ENCODE measurements at regions not wholly inside any gene's neighbourhood (a gene's known extent, or its start where the extent isn't known, plus 50 kb on each side); places are given as distances from the start of the nearest gene placed in this dataset.

DNA sequence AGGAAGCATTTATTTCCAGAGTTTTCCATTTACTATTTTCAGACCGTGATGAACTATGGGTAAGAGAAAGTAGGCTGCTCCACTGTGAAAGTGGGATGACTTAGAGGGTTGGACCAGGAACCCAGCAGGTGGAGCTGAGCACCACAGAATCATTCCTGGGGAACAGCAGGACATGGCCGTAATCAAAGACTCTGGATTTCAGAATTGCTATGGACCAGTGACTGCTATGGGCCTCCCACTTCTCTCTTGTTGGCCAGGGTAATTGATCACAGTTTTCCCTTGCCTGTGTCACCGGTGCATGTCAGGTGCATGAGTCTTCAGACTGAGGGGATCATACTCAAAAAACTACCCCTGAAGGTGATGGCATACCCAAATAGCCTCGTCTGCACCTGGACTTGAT, 90.6 kb upstream of the GPC1 start:
- no peaks in the 10 kb centered on the region for H3K27me3 ChIP-seq (ENCODE audit: control insufficient read depth, insufficient read depth, low read length)
- H3K4me1 ChIP-seq (ENCODE audit: control insufficient read depth, insufficient read depth, low read length) = no peaks in the 10 kb centered on the region
- H3K4me3 ChIP-seq (ENCODE audit: low read length) = no peak overlapping the region
- H3K36me3 ChIP-seq (ENCODE audit: control insufficient read depth, insufficient read depth, low read length) = no peaks in the 10 kb centered on the region
- H3K9me3 ChIP-seq (ENCODE audit: control insufficient read depth, insufficient read depth, low read length) = no peaks in the 10 kb centered on the region; the same call in 1 of the 2 replicates
- no peak overlapping the region for H3K27ac ChIP-seq (ENCODE audit: low read length)
- DNase-seq (ENCODE audit: low read depth, low spot score) = no peak
- WGBS (ENCODE audit: insufficient coverage, insufficient read length) = no CpG with 5 or more reads among the region's 4 CpGs

DNA sequence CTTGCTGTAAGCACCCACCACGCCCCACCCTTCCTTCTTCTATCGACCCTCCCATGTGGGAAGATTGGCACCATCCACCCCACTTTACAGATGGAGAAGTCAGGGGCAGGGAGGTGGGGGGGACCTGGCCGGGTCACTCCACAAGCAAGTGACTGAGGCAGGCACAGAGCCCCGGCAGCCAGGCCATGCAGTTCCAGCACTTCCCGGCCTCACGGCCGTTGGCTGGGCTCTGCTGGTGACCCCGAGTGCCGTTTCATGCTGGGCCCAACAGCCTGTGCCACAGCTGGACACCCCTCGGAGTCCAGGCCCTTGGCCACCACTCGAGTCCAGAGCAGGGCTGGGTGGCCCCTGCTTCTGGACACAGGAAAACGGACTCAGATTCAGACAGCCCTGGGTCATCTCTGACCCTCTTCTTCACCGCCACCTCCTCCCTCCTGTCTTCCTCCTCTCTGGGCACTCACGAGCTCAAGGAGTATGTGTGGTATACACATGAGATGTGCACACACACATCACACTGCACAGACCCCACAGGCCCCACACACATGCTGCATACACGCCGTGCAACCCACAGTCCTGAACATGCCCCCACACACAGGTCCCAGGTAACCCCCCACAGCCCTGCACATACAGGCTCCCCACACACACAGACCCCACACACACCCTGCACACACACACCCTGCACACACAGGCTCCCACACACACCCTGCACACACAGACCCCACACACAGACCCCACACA, 89.3 kb upstream of the GPC1 start:
- Histone ChIP-seq H3K36me3 (ENCODE audit: control insufficient read depth, insufficient read depth, low read length) (no peaks in the 10 kb centered on the region), H3K27ac (ENCODE audit: low read length) (no peak overlapping the region), H3K27me3 (ENCODE audit: control insufficient read depth, insufficient read depth, low read length) (no peaks in the 10 kb centered on the region), H3K4me1 (ENCODE audit: control insufficient read depth, insufficient read depth, low read length) (no peaks in the 10 kb centered on the region), H3K4me3 (ENCODE audit: low read length) (no peak overlapping the region), H3K9me3 (ENCODE audit: control insufficient read depth, insufficient read depth, low read length) (no peaks in the 10 kb centered on the region; the same call in 1 of the 2 replicates)
- DNase-seq (ENCODE audit: low read depth, low spot score) = no peak
- WGBS (ENCODE audit: insufficient coverage, insufficient read length) = no CpG with 5 or more reads among the region's 16 CpGs

DNA sequence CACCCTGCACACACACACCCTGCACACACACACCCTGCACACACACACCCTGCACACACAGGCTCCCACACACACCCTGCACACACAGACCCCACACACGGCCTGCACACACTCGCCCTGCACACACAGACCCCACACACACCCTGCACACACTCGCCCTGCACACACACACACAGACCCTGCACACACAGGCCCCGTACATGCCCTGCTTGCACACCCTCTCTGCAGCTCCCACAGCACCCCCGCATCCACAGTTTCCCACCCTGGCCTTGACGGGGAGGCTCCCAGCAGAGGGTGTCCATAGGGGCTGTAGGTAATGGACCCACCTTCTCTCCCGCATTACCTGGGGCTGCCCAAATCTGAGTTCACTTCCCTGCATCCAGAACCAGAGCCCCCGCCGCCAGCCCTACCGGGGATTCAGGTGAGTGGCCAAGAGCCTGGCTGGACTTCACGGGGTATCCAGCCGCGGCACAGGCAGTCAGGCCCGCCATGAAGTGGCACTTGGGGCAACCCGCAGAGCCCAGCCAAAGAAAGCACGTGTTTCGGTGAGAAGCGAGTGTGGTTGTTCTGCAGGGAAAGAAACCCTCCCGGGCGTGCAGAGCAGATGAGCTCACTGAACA, 88.6 kb upstream of the GPC1 start:
- Histone ChIP-seq H3K27ac (ENCODE audit: low read length) (no peak overlapping the region), H3K9me3 (ENCODE audit: control insufficient read depth, insufficient read depth, low read length) (no peaks in the 10 kb centered on the region; the same call in 1 of the 2 replicates), H3K36me3 (ENCODE audit: control insufficient read depth, insufficient read depth, low read length) (no peaks in the 10 kb centered on the region), H3K27me3 (ENCODE audit: control insufficient read depth, insufficient read depth, low read length) (no peaks in the 10 kb centered on the region), H3K4me3 (ENCODE audit: low read length) (no peak overlapping the region), H3K4me1 (ENCODE audit: control insufficient read depth, insufficient read depth, low read length) (no peaks in the 10 kb centered on the region)
- no CpG with 5 or more reads among the region's 20 CpGs for WGBS (ENCODE audit: insufficient coverage, insufficient read length)
- no peak for DNase-seq (ENCODE audit: low read depth, low spot score)

DNA sequence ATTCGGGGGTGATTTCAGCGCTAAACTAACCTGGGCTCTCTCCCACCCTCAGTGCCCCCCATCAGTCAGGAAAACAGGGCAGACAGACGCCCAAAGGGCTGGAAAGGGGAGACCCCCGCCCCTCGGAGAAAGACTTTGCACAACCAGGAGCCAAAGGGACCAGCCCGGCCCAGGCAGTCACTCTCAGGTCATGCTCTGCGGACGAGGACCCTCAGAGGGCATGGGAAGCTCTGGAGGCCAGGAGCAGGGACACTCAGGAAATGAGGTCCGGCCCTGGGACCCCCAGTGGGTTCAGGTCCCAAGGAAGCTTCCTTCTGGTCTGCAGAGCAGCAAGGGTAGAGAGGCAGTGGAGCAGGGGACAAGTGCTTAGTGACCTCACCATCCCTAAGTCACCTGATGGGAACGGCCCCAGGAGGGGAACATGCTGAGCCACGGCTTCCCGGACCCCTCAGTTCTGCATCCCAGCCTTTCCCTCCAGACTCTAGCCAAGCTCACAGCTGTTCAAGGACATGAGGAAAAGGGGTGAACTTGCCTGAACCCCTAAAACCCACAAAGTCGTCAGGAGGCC, 88.0 kb upstream of the GPC1 start:
- WGBS (ENCODE audit: insufficient coverage, insufficient read length) = no CpG with 5 or more reads among the region's 13 CpGs

DNA sequence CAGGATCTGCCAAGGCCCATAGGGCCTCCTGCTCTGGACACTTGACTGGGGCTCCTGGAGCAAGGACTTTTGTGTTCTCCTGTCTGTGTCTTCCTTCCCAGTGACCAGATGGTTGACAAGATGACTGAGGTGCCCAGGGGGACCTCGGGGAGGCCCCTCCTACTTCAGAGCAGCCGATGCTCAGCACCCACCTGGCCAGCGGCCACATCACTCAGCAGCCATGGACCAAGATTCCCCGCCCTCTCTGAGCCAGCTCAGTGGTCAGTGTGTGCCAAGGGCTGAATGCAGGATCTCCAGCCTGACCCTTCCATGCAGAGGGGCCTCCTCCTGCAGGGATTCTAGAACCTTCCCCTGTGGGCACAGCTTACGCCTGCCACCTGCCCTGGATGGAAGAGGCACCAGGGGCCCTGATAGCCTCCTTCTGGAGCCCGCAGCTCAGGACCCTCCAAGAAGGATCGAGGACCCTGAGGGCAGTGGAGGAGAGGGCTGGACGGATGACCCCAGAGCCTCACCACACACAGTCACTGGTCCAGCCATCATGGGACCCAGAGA, 87.4 kb upstream of the GPC1 start:
- Histone ChIP-seq H3K36me3 (ENCODE audit: control insufficient read depth, insufficient read depth, low read length) (no peaks in the 10 kb centered on the region), H3K4me3 (ENCODE audit: low read length) (no peak overlapping the region), H3K27ac (ENCODE audit: low read length) (no peak overlapping the region), H3K27me3 (ENCODE audit: control insufficient read depth, insufficient read depth, low read length) (no peaks in the 10 kb centered on the region), H3K4me1 (ENCODE audit: control insufficient read depth, insufficient read depth, low read length) (no peaks in the 10 kb centered on the region; the same call in 1 of the 2 replicates), H3K9me3 (ENCODE audit: control insufficient read depth, insufficient read depth, low read length) (no peaks in the 10 kb centered on the region; the same call in 1 of the 2 replicates)
- no peak for DNase-seq (ENCODE audit: low read depth, low spot score)
- no CpG with 5 or more reads among the region's 8 CpGs for WGBS (ENCODE audit: insufficient coverage, insufficient read length)

More for the DNA sequence above, 88.0 kb upstream of the GPC1 start:
- no peaks in the 10 kb centered on the region for H3K36me3 ChIP-seq (ENCODE audit: control insufficient read depth, insufficient read depth, low read length)
- H3K9me3 ChIP-seq (ENCODE audit: control insufficient read depth, insufficient read depth, low read length) = no peaks in the 10 kb centered on the region; the same call in 1 of the 2 replicates
- H3K27ac ChIP-seq (ENCODE audit: low read length) = no peak overlapping the region
- DNase-seq (ENCODE audit: low read depth, low spot score) = no peak
- H3K4me3 ChIP-seq (ENCODE audit: low read length) = no peak overlapping the region
- no peaks in the 10 kb centered on the region for H3K27me3 ChIP-seq (ENCODE audit: control insufficient read depth, insufficient read depth, low read length)
- no peaks in the 10 kb centered on the region; the same call in 1 of the 2 replicates for H3K4me1 ChIP-seq (ENCODE audit: control insufficient read depth, insufficient read depth, low read length)

DNA sequence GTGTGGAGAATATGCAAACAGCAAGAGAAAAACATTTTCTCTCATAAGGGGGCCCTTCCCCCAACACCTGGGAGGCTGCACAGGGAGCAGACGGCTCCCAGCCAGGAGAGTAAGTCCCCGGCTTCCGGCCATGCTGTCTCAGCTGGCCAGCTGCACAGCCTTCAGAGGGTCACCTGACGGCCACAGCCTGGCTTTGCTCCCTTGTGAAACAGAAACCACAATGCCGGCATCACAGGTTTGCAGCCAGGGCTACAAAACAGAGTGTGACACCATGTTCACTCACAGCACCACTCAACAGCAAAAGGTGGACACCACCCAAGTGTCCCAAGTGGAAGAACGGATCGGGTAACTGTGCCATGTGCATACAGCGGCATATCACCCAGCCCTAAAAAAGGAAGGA, 86.9 kb upstream of the GPC1 start:
- DNase-seq (ENCODE audit: low read depth, low spot score) = no peak
- Histone ChIP-seq H3K27me3 (ENCODE audit: control insufficient read depth, insufficient read depth, low read length) (no peaks in the 10 kb centered on the region), H3K36me3 (ENCODE audit: control insufficient read depth, insufficient read depth, low read length) (no peaks in the 10 kb centered on the region), H3K4me3 (ENCODE audit: low read length) (no peak overlapping the region), H3K4me1 (ENCODE audit: control insufficient read depth, insufficient read depth, low read length) (no peaks in the 10 kb centered on the region; the same call in 1 of the 2 replicates), H3K9me3 (ENCODE audit: control insufficient read depth, insufficient read depth, low read length) (no peaks in the 10 kb centered on the region; the same call in 1 of the 2 replicates), H3K27ac (ENCODE audit: low read length) (no peak overlapping the region)
- WGBS (ENCODE audit: insufficient coverage, insufficient read length) = no CpG with 5 or more reads among the region's 8 CpGs

DNA sequence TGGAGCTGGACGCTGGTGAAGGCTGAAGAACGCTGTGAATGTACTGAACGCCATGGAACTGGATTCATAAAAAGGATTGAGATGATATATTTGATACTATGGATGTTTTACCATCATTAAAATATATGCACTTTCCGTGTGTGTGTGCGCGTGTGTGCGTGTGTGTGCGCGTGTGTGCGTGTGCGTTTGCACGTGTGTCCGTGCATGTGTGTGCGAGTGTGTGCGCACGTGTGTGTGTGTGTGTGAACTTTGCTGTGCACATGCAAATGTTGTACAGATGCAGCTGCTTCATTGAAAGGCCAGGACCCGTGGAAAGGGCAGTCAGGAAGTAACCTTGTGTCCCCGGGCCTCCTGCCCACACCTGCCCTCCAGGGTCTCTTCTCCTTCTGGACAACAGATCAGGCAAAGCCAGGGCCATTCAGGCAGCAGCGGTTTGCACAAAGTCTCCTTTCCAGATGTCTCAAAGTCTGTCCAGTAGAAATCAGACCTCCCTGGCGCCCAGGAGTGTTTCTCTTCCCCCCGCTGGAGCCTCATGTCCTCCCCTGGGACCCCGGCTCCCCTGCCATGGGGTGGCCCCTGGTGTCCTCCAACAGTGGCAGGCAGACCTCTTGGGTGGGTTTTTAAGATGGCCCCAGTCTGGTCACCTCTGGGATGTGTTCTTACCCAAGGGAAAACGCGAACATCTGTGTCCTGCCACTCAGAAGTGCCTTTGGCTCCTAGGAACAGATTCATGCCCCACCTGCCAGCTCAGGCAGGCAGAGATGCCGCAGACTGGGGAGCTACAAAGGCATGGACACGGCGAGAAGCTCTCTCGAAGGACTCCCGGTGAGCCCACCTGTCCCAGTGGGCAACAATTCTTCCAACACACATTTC, 86.1 kb upstream of the GPC1 start:
- H3K27me3 ChIP-seq (ENCODE audit: control insufficient read depth, insufficient read depth, low read length) = no peaks in the 10 kb centered on the region
- H3K4me1 ChIP-seq (ENCODE audit: control insufficient read depth, insufficient read depth, low read length) = no peaks in the 10 kb centered on the region; the same call in 1 of the 2 replicates
- no CpG with 5 or more reads among the region's 29 CpGs for WGBS (ENCODE audit: insufficient coverage, insufficient read length)
- no peak for DNase-seq (ENCODE audit: low read depth, low spot score)
- no peaks in the 10 kb centered on the region for H3K9me3 ChIP-seq (ENCODE audit: control insufficient read depth, insufficient read depth, low read length)
- H3K4me3 ChIP-seq (ENCODE audit: low read length) = no peak overlapping the region
- no peak overlapping the region for H3K27ac ChIP-seq (ENCODE audit: low read length)
- no peaks in the 10 kb centered on the region for H3K36me3 ChIP-seq (ENCODE audit: control insufficient read depth, insufficient read depth, low read length)

DNA sequence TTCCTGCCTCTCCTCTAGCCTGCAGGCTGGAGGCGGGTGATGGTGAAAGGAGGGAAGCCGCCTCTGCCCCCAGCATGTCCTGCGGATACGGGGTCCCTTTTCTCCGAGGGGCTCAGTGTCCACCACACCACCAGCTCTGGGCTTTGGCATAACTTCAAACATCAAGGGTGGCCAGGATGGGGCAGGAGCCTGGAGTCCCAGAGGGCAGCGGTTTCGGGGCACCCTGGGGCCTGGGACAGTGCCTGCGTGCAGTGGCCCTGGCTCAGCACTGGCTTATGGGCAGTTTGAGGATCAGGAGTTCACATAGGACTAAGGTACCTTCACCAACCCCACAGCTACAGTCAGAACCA, 85.5 kb upstream of the GPC1 start:
- Histone ChIP-seq H3K27ac (ENCODE audit: low read length) (no peak overlapping the region), H3K36me3 (ENCODE audit: control insufficient read depth, insufficient read depth, low read length) (no peaks in the 10 kb centered on the region), H3K27me3 (ENCODE audit: control insufficient read depth, insufficient read depth, low read length) (no peaks in the 10 kb centered on the region), H3K9me3 (ENCODE audit: control insufficient read depth, insufficient read depth, low read length) (no peaks in the 10 kb centered on the region), H3K4me3 (ENCODE audit: low read length) (no peak overlapping the region), H3K4me1 (ENCODE audit: control insufficient read depth, insufficient read depth, low read length) (no peaks in the 10 kb centered on the region; the same call in 1 of the 2 replicates)
- no CpG with 5 or more reads among the region's 8 CpGs for WGBS (ENCODE audit: insufficient coverage, insufficient read length)
- DNase-seq (ENCODE audit: low read depth, low spot score) = no peak

DNA sequence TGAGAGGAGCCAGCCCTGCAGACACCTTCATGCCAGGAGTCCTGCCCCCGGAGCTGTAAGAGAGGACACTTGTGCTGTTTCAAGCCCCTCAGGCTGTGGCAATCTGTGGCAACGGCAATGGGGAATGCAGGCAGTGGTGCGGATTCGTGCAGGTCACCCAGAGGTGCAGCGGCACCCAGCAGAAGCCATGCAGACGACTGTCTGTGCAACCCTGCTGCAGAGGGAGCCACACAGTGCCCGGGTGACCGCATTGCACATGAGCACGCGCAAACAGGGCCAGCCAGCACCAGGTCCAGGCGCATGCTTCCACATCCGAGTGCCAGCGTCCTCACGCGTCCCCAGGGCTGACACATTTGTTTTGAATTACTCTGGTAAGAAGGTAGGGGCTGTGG, 84.8 kb upstream of the GPC1 start:
- Histone ChIP-seq H3K36me3 (ENCODE audit: control insufficient read depth, insufficient read depth, low read length) (no peaks in the 10 kb centered on the region), H3K27me3 (ENCODE audit: control insufficient read depth, insufficient read depth, low read length) (no peaks in the 10 kb centered on the region), H3K4me1 (ENCODE audit: control insufficient read depth, insufficient read depth, low read length) (no peaks in the 10 kb centered on the region; the same call in 1 of the 2 replicates), H3K4me3 (ENCODE audit: low read length) (no peak overlapping the region), H3K9me3 (ENCODE audit: control insufficient read depth, insufficient read depth, low read length) (no peaks in the 10 kb centered on the region), H3K27ac (ENCODE audit: low read length) (no peak overlapping the region)
- no peak for DNase-seq (ENCODE audit: low read depth, low spot score)
- no CpG with 5 or more reads among the region's 15 CpGs for WGBS (ENCODE audit: insufficient coverage, insufficient read length)

Measured in iPS DF 6.9 (cell line).